ENCODE measurements at regions not wholly inside any gene's neighbourhood (a gene's known extent, or its start where the extent isn't known, plus 50 kb on each side); places are given as distances from the start of the nearest gene placed in this dataset.
"Not testable (repeated sequence)": the region's sequence is repeated elsewhere in the genome, so short reads cannot be mapped to it uniquely, and the experiment has no call there.

DNA sequence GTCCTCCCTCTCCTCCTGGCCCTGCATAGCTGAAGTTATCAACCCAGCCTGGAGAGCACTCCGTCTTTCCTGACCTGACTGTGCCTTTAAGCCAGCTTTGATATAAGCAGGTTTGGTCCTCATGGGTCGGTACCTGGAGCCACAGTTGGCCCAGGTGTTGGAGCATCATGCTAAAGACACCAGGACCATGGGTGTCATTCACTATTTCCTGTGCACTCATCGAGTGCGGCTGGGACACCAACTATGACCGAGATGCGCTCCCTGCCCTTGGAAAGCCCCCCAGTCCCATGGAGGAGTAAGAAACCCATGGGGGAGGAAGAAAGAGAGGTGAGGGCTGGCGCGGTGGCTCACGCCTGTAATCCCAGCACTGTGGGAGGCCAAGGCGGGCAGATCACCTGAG, 78.9 kb upstream of the CCND2 start:
- no peaks in the 10 kb centered on the region for H3K4me1 ChIP-seq (ENCODE audit: control insufficient read depth in 2 of 2, insufficient read depth in 2 of 2, low read length in 1 of 2)
- 91 to 92% methylated on average over 10 of the region's 10 CpGs for WGBS, 2 donors
- H3K27ac ChIP-seq (ENCODE audit: low read depth in 2 of 2, low read length in 1 of 2) = no peak overlapping the region
- H3K36me3 ChIP-seq (ENCODE audit: control insufficient read depth in 2 of 2, insufficient read depth in 2 of 2, low read length in 1 of 2) = no peaks in the 10 kb centered on the region
- no peaks in the 10 kb centered on the region for H3K9me3 ChIP-seq (ENCODE audit: control insufficient read depth in 2 of 2, insufficient read depth in 1 of 2, low read depth in 1 of 2, low read length in 1 of 2)
- H3K27me3 ChIP-seq (ENCODE audit: control insufficient read depth in 1 of 2, insufficient read depth in 2 of 2, low read length in 2 of 2) = no peaks in the 10 kb centered on the region
- no peak overlapping the region for H3K4me3 ChIP-seq (ENCODE audit: low read depth in 1 of 2, low read length in 2 of 2)

DNA sequence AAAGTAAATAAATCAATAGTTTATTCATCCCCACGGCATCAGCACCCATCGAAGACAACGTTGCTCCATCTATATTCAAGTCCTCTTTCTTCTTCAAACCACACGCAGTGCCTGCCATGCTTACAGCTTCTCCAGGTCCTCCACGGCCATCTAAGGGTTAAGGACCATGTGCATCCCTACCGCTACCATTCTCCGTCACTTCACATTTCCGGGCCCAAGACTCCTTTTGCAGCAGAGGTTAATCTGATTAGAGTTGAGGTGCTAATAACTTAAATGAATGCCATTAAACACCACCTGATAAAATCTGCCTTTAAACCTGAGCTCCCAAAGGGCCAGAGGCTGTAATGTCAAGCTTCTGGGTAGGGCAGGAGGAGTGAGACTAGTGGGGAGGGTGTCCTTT, 79.7 kb upstream of the CCND2 start:
- Histone ChIP-seq H3K4me3 (ENCODE audit: low read depth in 1 of 2, low read length in 2 of 2) (no peak overlapping the region), H3K27ac (ENCODE audit: low read depth in 2 of 2, low read length in 1 of 2) (no peak overlapping the region), H3K27me3 (ENCODE audit: control insufficient read depth in 1 of 2, insufficient read depth in 2 of 2, low read length in 2 of 2) (no peaks in the 10 kb centered on the region), H3K36me3 (ENCODE audit: control insufficient read depth in 2 of 2, insufficient read depth in 2 of 2, low read length in 1 of 2) (no peaks in the 10 kb centered on the region), H3K9me3 (ENCODE audit: control insufficient read depth in 2 of 2, insufficient read depth in 1 of 2, low read depth in 1 of 2, low read length in 1 of 2) (no peaks in the 10 kb centered on the region), H3K4me1 (ENCODE audit: control insufficient read depth in 2 of 2, insufficient read depth in 2 of 2, low read length in 1 of 2) (no peaks in the 10 kb centered on the region)
- WGBS, 2 donors = 44 to 47% methylated on average over 8 of the region's 8 CpGs

- Histone ChIP-seq H3K9me3 (ENCODE audit: control insufficient read depth in 2 of 2, insufficient read depth in 1 of 2, low read depth in 1 of 2, low read length in 1 of 2) (no peaks in the 10 kb centered on the region), H3K27me3 (ENCODE audit: control insufficient read depth in 1 of 2, insufficient read depth in 2 of 2, low read length in 2 of 2) (no peaks in the 10 kb centered on the region), H3K4me1 (ENCODE audit: control insufficient read depth in 2 of 2, insufficient read depth in 2 of 2, low read length in 1 of 2) (no peaks in the 10 kb centered on the region), H3K4me3 (ENCODE audit: low read depth in 1 of 2, low read length in 2 of 2) (no peak overlapping the region), H3K36me3 (ENCODE audit: control insufficient read depth in 2 of 2, insufficient read depth in 2 of 2, low read length in 1 of 2) (no peaks in the 10 kb centered on the region), H3K27ac (ENCODE audit: low read depth in 2 of 2, low read length in 1 of 2) (no peak overlapping the region)
- WGBS, 2 donors = 93 to 96% methylated on average over 2 of the region's 2 CpGs
These were observed 81.9 kb upstream of the CCND2 start for GRCh38 chr12:4191642-4192041.

DNA sequence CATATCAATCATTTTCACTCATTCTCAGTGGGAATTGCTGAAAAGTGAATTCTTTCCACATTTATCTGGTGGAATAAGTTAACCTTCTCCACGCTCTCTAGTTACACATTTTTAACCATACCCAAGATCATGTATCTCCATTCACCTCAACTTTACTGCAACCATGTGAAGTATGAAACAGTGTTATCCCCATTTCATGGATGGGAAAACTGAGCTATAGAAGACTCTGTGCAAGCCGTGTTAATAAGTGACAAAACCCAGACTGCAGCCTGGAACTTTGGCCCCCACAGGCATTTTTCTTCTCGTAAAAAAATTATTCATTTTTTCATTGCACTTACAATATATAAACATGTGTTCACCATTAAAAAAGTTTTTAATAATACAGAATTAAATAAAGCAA, 82.4 kb upstream of the CCND2 start:
- no peak overlapping the region for H3K27ac ChIP-seq (ENCODE audit: low read depth in 2 of 2, low read length in 1 of 2)
- no peaks in the 10 kb centered on the region for H3K27me3 ChIP-seq (ENCODE audit: control insufficient read depth in 1 of 2, insufficient read depth in 2 of 2, low read length in 2 of 2)
- WGBS, 2 donors = 79 to 80% methylated on average over 3 of the region's 3 CpGs
- H3K9me3 ChIP-seq (ENCODE audit: control insufficient read depth in 2 of 2, insufficient read depth in 1 of 2, low read depth in 1 of 2, low read length in 1 of 2) = no peaks in the 10 kb centered on the region
- no peaks in the 10 kb centered on the region for H3K4me1 ChIP-seq (ENCODE audit: control insufficient read depth in 2 of 2, insufficient read depth in 2 of 2, low read length in 1 of 2)
- no peak overlapping the region for H3K4me3 ChIP-seq (ENCODE audit: low read depth in 1 of 2, low read length in 2 of 2)
- H3K36me3 ChIP-seq (ENCODE audit: control insufficient read depth in 2 of 2, insufficient read depth in 2 of 2, low read length in 1 of 2) = no peaks in the 10 kb centered on the region

- H3K4me3 ChIP-seq (ENCODE audit: low read depth in 1 of 2, low read length in 2 of 2) = no peak overlapping the region
- H3K27me3 ChIP-seq (ENCODE audit: control insufficient read depth in 1 of 2, insufficient read depth in 2 of 2, low read length in 2 of 2) = no peaks in the 10 kb centered on the region
- H3K36me3 ChIP-seq (ENCODE audit: control insufficient read depth in 2 of 2, insufficient read depth in 2 of 2, low read length in 1 of 2) = no peaks in the 10 kb centered on the region
- WGBS, 2 donors = 80% methylated on average over 5 of the region's 5 CpGs
- H3K9me3 ChIP-seq (ENCODE audit: control insufficient read depth in 2 of 2, insufficient read depth in 1 of 2, low read depth in 1 of 2, low read length in 1 of 2) = no peaks in the 10 kb centered on the region
- no peak overlapping the region for H3K27ac ChIP-seq (ENCODE audit: low read depth in 2 of 2, low read length in 1 of 2)
- H3K4me1 ChIP-seq (ENCODE audit: control insufficient read depth in 2 of 2, insufficient read depth in 2 of 2, low read length in 1 of 2) = no peaks in the 10 kb centered on the region
These were observed 83.0 kb upstream of the CCND2 start for GRCh38 chr12:4190366-4191063.

- 92% methylated on average over 12 of the region's 12 CpGs for WGBS, 2 donors
- Histone ChIP-seq H3K27me3 (ENCODE audit: control insufficient read depth in 1 of 2, insufficient read depth in 2 of 2, low read length in 2 of 2) (no peaks in the 10 kb centered on the region), H3K9me3 (ENCODE audit: control insufficient read depth in 2 of 2, insufficient read depth in 1 of 2, low read depth in 1 of 2, low read length in 1 of 2) (no peaks in the 10 kb centered on the region), H3K4me1 (ENCODE audit: control insufficient read depth in 2 of 2, insufficient read depth in 2 of 2, low read length in 1 of 2) (no peaks in the 10 kb centered on the region), H3K36me3 (ENCODE audit: control insufficient read depth in 2 of 2, insufficient read depth in 2 of 2, low read length in 1 of 2) (no peaks in the 10 kb centered on the region), H3K4me3 (ENCODE audit: low read depth in 1 of 2, low read length in 2 of 2) (no peak overlapping the region), H3K27ac (ENCODE audit: low read depth in 2 of 2, low read length in 1 of 2) (no peak overlapping the region)
These were observed 83.8 kb upstream of the CCND2 start for GRCh38 chr12:4189721-4190120.

- no peak overlapping the region for H3K27ac ChIP-seq (ENCODE audit: low read depth in 2 of 2, low read length in 1 of 2)
- no peaks in the 10 kb centered on the region for H3K9me3 ChIP-seq (ENCODE audit: control insufficient read depth in 2 of 2, insufficient read depth in 1 of 2, low read depth in 1 of 2, low read length in 1 of 2)
- WGBS, 2 donors = 87 to 93% methylated on average over 4 of the region's 4 CpGs
- no peaks in the 10 kb centered on the region for H3K4me1 ChIP-seq (ENCODE audit: control insufficient read depth in 2 of 2, insufficient read depth in 2 of 2, low read length in 1 of 2)
- no peaks in the 10 kb centered on the region for H3K36me3 ChIP-seq (ENCODE audit: control insufficient read depth in 2 of 2, insufficient read depth in 2 of 2, low read length in 1 of 2)
- no peaks in the 10 kb centered on the region for H3K27me3 ChIP-seq (ENCODE audit: control insufficient read depth in 1 of 2, insufficient read depth in 2 of 2, low read length in 2 of 2)
- H3K4me3 ChIP-seq (ENCODE audit: low read depth in 1 of 2, low read length in 2 of 2) = no peak overlapping the region
These were observed 85.6 kb upstream of the CCND2 start for GRCh38 chr12:4187916-4188315.

DNA sequence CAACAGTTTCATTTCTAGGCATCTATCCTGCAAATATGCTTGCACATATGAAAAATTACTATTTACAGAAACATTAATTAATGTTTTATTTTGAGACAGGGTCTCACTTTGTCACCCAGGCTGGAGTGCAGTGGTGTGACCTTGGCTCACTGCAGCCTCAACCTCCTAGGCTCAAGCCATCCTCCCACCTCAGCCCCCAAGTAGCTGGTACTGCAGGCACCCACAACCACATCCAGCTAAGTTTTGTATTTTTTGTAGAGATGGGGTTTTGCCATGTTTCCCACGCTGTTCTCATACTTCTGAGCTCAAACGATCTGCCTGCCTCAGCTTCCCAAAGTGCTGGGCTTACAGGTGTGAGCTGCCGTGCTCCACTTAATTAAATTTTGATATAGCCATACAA, 86.2 kb upstream of the CCND2 start:
- not testable (repeated sequence) for H3K36me3 ChIP-seq (ENCODE audit: control insufficient read depth in 2 of 2, insufficient read depth in 2 of 2, low read length in 1 of 2); H3K27ac ChIP-seq (ENCODE audit: low read depth in 2 of 2, low read length in 1 of 2); H3K4me3 ChIP-seq (ENCODE audit: low read depth in 1 of 2, low read length in 2 of 2); H3K27me3 ChIP-seq (ENCODE audit: control insufficient read depth in 1 of 2, insufficient read depth in 2 of 2, low read length in 2 of 2); H3K9me3 ChIP-seq (ENCODE audit: control insufficient read depth in 2 of 2, insufficient read depth in 1 of 2, low read depth in 1 of 2, low read length in 1 of 2); H3K4me1 ChIP-seq (ENCODE audit: control insufficient read depth in 2 of 2, insufficient read depth in 2 of 2, low read length in 1 of 2)
- 49 to 52% methylated on average over 3 of the region's 3 CpGs for WGBS, 2 donors

DNA sequence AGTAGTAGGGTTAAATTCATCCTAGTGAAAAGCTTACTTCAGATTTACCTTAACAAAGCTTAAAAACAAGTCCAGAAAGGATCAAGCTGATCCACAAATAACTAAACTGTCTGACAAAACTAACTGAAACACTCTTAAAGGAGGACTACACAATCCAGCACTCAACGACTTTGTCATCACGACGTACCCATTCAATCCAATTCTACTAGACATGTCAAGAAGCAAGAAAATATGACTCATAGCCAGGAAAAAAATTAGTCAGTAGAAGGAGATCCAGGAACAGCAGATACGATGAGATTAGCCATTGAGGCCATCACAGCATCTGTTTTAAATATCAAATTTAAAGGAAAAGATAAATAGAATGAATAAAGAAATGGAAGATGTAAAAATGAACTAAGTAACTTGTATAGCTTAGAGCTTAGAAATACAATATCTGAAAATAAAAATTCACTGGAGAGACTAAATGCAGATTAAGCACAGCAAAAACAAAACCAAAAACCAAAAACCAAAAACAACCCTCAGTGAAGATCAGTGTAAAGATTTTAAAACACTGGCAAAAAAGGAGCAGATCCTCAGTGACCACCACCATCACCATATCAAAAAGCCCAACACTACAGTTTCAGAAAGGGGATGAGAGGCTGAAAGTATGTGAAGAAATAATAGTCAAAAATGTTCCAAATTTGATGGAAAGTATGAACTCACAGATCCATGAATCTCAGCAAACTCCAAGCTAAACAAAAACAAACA, 95.0 kb upstream of the CCND2 start:
- H3K36me3 ChIP-seq (ENCODE audit: control insufficient read depth in 2 of 2, insufficient read depth in 2 of 2, low read length in 1 of 2) = no peaks in the 10 kb centered on the region
- no peaks in the 10 kb centered on the region for H3K9me3 ChIP-seq (ENCODE audit: control insufficient read depth in 2 of 2, insufficient read depth in 1 of 2, low read depth in 1 of 2, low read length in 1 of 2)
- H3K4me3 ChIP-seq (ENCODE audit: low read depth in 1 of 2, low read length in 2 of 2) = no peak overlapping the region
- H3K27ac ChIP-seq (ENCODE audit: low read depth in 2 of 2, low read length in 1 of 2) = no peak overlapping the region
- no peaks in the 10 kb centered on the region for H3K4me1 ChIP-seq (ENCODE audit: control insufficient read depth in 2 of 2, insufficient read depth in 2 of 2, low read length in 1 of 2)
- no peaks in the 10 kb centered on the region for H3K27me3 ChIP-seq (ENCODE audit: control insufficient read depth in 1 of 2, insufficient read depth in 2 of 2, low read length in 2 of 2)
- 55 to 68% methylated on average over 4 of the region's 4 CpGs for WGBS, 2 donors

DNA sequence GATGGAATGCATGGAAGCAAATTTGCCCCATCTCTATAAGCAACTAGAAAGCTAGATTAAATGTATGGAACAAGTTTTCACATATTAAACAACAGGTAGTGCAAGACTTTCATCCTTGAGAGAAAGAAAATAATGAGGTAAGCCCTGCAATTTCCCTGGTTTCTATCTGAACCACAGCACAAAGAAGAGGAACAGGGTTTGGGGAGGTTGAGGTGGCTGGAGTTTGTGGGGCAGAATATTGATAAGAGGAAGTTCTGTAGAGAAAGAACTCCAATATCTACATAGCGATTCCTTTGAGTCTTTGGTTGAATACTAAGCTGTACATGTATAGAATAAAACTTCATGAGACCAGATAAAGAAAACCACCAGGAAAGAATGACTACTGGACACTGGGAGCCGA, 96.3 kb upstream of the CCND2 start:
- Histone ChIP-seq H3K27me3 (ENCODE audit: control insufficient read depth in 1 of 2, insufficient read depth in 2 of 2, low read length in 2 of 2) (no peaks in the 10 kb centered on the region), H3K27ac (ENCODE audit: low read depth in 2 of 2, low read length in 1 of 2) (no peak overlapping the region), H3K4me3 (ENCODE audit: low read depth in 1 of 2, low read length in 2 of 2) (no peak overlapping the region), H3K9me3 (ENCODE audit: control insufficient read depth in 2 of 2, insufficient read depth in 1 of 2, low read depth in 1 of 2, low read length in 1 of 2) (no peaks in the 10 kb centered on the region), H3K36me3 (ENCODE audit: control insufficient read depth in 2 of 2, insufficient read depth in 2 of 2, low read length in 1 of 2) (no peaks in the 10 kb centered on the region), H3K4me1 (ENCODE audit: control insufficient read depth in 2 of 2, insufficient read depth in 2 of 2, low read length in 1 of 2) (no peaks in the 10 kb centered on the region)
- WGBS, 2 donors = 89 to 90% methylated on average over 2 of the region's 2 CpGs

Measured in esophagus (tissue), 2 donors.